ENCODE measurements at regions not wholly inside any gene's neighbourhood (a gene's known extent, or its start where the extent isn't known, plus 50 kb on each side); places are given as distances from the start of the nearest gene placed in this dataset.

GRCh38 chr13:44738463-44738862 lies 162.3 kb upstream of the TSC22D1 start:
- ChIA-PET CTCF (no interaction called here), POLR2A (ENCODE audit: low non-redundant PET) (no interaction called here)
- no peaks in the 10 kb centered on the region for H3K27me3 ChIP-seq (replicated peaks; ENCODE audit: insufficient read depth, low read depth, low read length, poor library complexity)
- DNase-seq (ENCODE audit: low spot score) = no peak
- BruUV-seq (replicated peaks) = no TSS peak
- H3K4me3 ChIP-seq (ENCODE audit: low read depth, low read length, poor library complexity, severe bottlenecking) = no peak overlapping the region
- H3K4me1 ChIP-seq (ENCODE audit: insufficient read depth, low read length, poor library complexity, severe bottlenecking) = no peaks in the 10 kb centered on the region
- no peak overlapping the region for H3K27ac ChIP-seq (ENCODE audit: low read depth, low read length, poor library complexity, severe bottlenecking)
- TF ChIP-seq EZH2 (IDR thresholded peaks at IDR 0.05; ENCODE audit: borderline replicate concordance, low read depth, low read length, poor library complexity, severe bottlenecking) (no peak), CTCF (conservative IDR thresholded peaks at IDR 0.05; ENCODE audit: low read depth, low read length) (no peak)
- intact Hi-C loops (cut with micrococcal nuclease; ENCODE audit: unreplicated experiment) = no loop called here
- H3K36me3 ChIP-seq (ENCODE audit: insufficient read depth, low read length, poor library complexity, severe bottlenecking) = no peaks in the 10 kb centered on the region
- no peaks in the 10 kb centered on the region for H3K9me3 ChIP-seq (ENCODE audit: low read depth, low read length, poor library complexity, severe bottlenecking)

GRCh38 chr13:44735806-44736205 lies 159.7 kb upstream of the TSC22D1 start:
- Histone ChIP-seq H3K27me3 (replicated peaks; ENCODE audit: insufficient read depth, low read depth, low read length, poor library complexity) (no peaks in the 10 kb centered on the region), H3K4me1 (ENCODE audit: insufficient read depth, low read length, poor library complexity, severe bottlenecking) (no peaks in the 10 kb centered on the region), H3K36me3 (ENCODE audit: insufficient read depth, low read length, poor library complexity, severe bottlenecking) (no peaks in the 10 kb centered on the region), H3K4me3 (ENCODE audit: low read depth, low read length, poor library complexity, severe bottlenecking) (no peak overlapping the region), H3K27ac (ENCODE audit: low read depth, low read length, poor library complexity, severe bottlenecking) (no peak overlapping the region), H3K9me3 (ENCODE audit: low read depth, low read length, poor library complexity, severe bottlenecking) (no peaks in the 10 kb centered on the region)
- ChIA-PET POLR2A (ENCODE audit: low non-redundant PET) (no interaction called here), CTCF (no interaction called here)
- TF ChIP-seq CTCF (conservative IDR thresholded peaks at IDR 0.05; ENCODE audit: low read depth, low read length) (no peak), EZH2 (IDR thresholded peaks at IDR 0.05; ENCODE audit: borderline replicate concordance, low read depth, low read length, poor library complexity, severe bottlenecking) (no peak)
- intact Hi-C loops (cut with micrococcal nuclease; ENCODE audit: unreplicated experiment) = no loop called here
- DNase-seq (ENCODE audit: low spot score) = no peak
- BruUV-seq (replicated peaks) = no TSS peak

- TF ChIP-seq CTCF (conservative IDR thresholded peaks at IDR 0.05; ENCODE audit: low read depth, low read length) = no peak
- TF ChIP-seq EZH2 (IDR thresholded peaks at IDR 0.05; ENCODE audit: borderline replicate concordance, low read depth, low read length, poor library complexity, severe bottlenecking) = no peak
Measured at GRCh38 chr13:44734201-44734707, 158.1 kb upstream of the TSC22D1 start.

More at GRCh38 chr13:44734201-44734707, 158.1 kb upstream of the TSC22D1 start:
- POLR2A ChIA-PET (ENCODE audit: low non-redundant PET) = no interaction called here
- H3K4me1 ChIP-seq (ENCODE audit: insufficient read depth, low read length, poor library complexity, severe bottlenecking) = no peaks in the 10 kb centered on the region
- CTCF ChIA-PET = no interaction called here
- no peak overlapping the region for H3K4me3 ChIP-seq (ENCODE audit: low read depth, low read length, poor library complexity, severe bottlenecking)
- H3K27ac ChIP-seq (ENCODE audit: low read depth, low read length, poor library complexity, severe bottlenecking) = no peak overlapping the region
- BruUV-seq (replicated peaks) = no TSS peak
- no peaks in the 10 kb centered on the region for H3K9me3 ChIP-seq (ENCODE audit: low read depth, low read length, poor library complexity, severe bottlenecking)
- DNase-seq (ENCODE audit: low spot score) = no peak
- no peaks in the 10 kb centered on the region for H3K27me3 ChIP-seq (replicated peaks; ENCODE audit: insufficient read depth, low read depth, low read length, poor library complexity)
- H3K36me3 ChIP-seq (ENCODE audit: insufficient read depth, low read length, poor library complexity, severe bottlenecking) = no peaks in the 10 kb centered on the region
- intact Hi-C loops (cut with micrococcal nuclease; ENCODE audit: unreplicated experiment) = no loop called here
